HepG2 (cell line): ENCODE measurements at regions not wholly inside any gene's neighbourhood (a gene's known extent, or its start where the extent isn't known, plus 50 kb on each side); places are given as distances from the start of the nearest gene placed in this dataset.

Experiments used
- ATAC-seq: fragments of 200-7000 bp; cut with Tn5 transposase; 3 replicates; pipeline ENCODE4 v1.9.1; 2020; ENCODE audit warnings: mild to moderate bottlenecking, moderate library complexity
- BruUV-seq: library from RNA; stranded (reverse); fragments of 400-500 nt; replicated peaks from 2 replicates; lab custom pipeline; 2021; lab: Mats Ljungman, UMichigan
- CTCF ChIA-PET: fragments of 300-600 bp; formaldehyde crosslinking; extraction: SDS; loops from one replicate; lab custom pipeline; 2021; ENCODE audit warnings: low total read pairs, inconsistent platforms, low intra/inter-chr PET ratio; lab: Yijun Ruan, JAX
- POLR2A ChIA-PET: fragments of 350-600 bp; sonication (Branson Sonifier 250); formaldehyde crosslinking; loops from one replicate; lab custom pipeline; 2020; ENCODE audit warnings: antibody characterized with exemption, inconsistent platforms; lab: Yijun Ruan, JAX
- DNase-seq: peaks from one replicate; pipeline ENCODE4 v3.0.0-alpha.2; 2015; ENCODE audit warnings: low spot score
- FAIRE-seq: peaks from 3 replicates; lab custom pipeline; 2011; peaks lifted over from hg19 to GRCh38; lab: Jason Lieb, UNC
- H2AFZ ChIP-seq: one replicate; pipeline ENCODE4 v1.6.1; 2011; ENCODE audit warnings: low read length, inconsistent platforms
- H3K27ac ChIP-seq: fragments of 300-600 bp; 3 replicates; pipeline ENCODE4 v1.8.0; 2011; ENCODE audit warnings: mixed run types, mild to moderate bottlenecking, mixed read lengths, low read length, inconsistent platforms; ENCODE audit not compliant: insufficient read depth; ENCODE audit errors: extremely low read length
- H3K27me3 ChIP-seq, 2 experiments: fragments of 200-600 bp in 1 of 2; 2 replicates in 1 of 2; 3 replicates in 1 of 2; pipeline versions ENCODE4 v1.6.0 to v1.8.0; 2011; ENCODE audit warnings: low read length in 2 of 2, mild to moderate bottlenecking in 2 of 2, moderate library complexity in 2 of 2, inconsistent platforms in 1 of 2; ENCODE audit not compliant: insufficient read depth in 2 of 2, control insufficient read depth in 1 of 2
- H3K36me3 ChIP-seq, 2 experiments: fragments of 200-600 bp in 1 of 2; replicated peaks in 1 of 2; 2 replicates in 1 of 2; 3 replicates in 1 of 2; pipeline versions ENCODE4 v1.5.1 to v1.8.0; 2011; ENCODE audit warnings: low read length in 2 of 2, inconsistent platforms in 1 of 2; ENCODE audit not compliant: insufficient read depth in 2 of 2, control insufficient read depth in 1 of 2
- H3K4me1 ChIP-seq: 2 replicates; pipeline ENCODE4 v1.5.1; 2012; ENCODE audit warnings: low read length, inconsistent platforms; ENCODE audit not compliant: insufficient read depth
- H3K4me2 ChIP-seq: 2 replicates; pipeline ENCODE4 v1.6.0; 2011; ENCODE audit warnings: low read depth, low read length, inconsistent platforms
- H3K4me3 ChIP-seq, 3 experiments: fragments of 200-600 bp in 1 of 3; sonication (generic), shearing (Covaris generic) in 1 of 3; replicated peaks in 1 of 3; 2 replicates each; pipeline ENCODE4 v1.5.1; 2011 to 2016; ENCODE audit warnings: low read length in 3 of 3, inconsistent platforms in 2 of 3, low read depth in 2 of 3, mild to moderate bottlenecking in 2 of 3, control low read depth in 1 of 3, mixed read lengths in 1 of 3; ENCODE audit not compliant: insufficient read depth in 1 of 3
- H3K79me2 ChIP-seq: one replicate; pipeline ENCODE4 v1.6.1; 2011; ENCODE audit warnings: low read length, inconsistent platforms; ENCODE audit not compliant: insufficient read depth
- H3K9ac ChIP-seq: 2 replicates; pipeline ENCODE4 v1.6.0; 2011; ENCODE audit warnings: mild to moderate bottlenecking, low read depth, low read length, inconsistent platforms; ENCODE audit not compliant: insufficient read depth
- H3K9me3 ChIP-seq: 2 replicates; pipeline ENCODE4 v1.5.1; 2012; ENCODE audit warnings: mild to moderate bottlenecking, low read length
- H4K20me1 ChIP-seq: 2 replicates; pipeline ENCODE4 v1.6.0; 2011; ENCODE audit warnings: inconsistent platforms, mild to moderate bottlenecking, low read length, moderate library complexity; ENCODE audit not compliant: insufficient read depth
- CREM ChIP-seq, 2 experiments: sonication (generic) in 1 of 2; formaldehyde crosslinking in 1 of 2; IDR thresholded peaks; 2 replicates each; pipeline versions ENCODE4 v1.4.0 to v1.6.1; 2016 to 2020; ENCODE audit warnings: antibody characterized with exemption in 1 of 2, mild to moderate bottlenecking in 1 of 2, missing genetic modification reagents in 1 of 2
- PAXIP1 ChIP-seq: sonication (generic); formaldehyde crosslinking; conservative IDR thresholded peaks from 2 replicates; pipeline ENCODE4 v1.4.0; 2020; ENCODE audit warnings: mild to moderate bottlenecking, missing genetic modification reagents, moderate library complexity
- SIX1 ChIP-seq: sonication (generic); formaldehyde crosslinking; IDR thresholded peaks from 2 replicates; pipeline ENCODE4 v1.4.0; 2020; ENCODE audit warnings: missing genetic modification reagents, borderline replicate concordance
- ZNF251 ChIP-seq: sonication (generic); formaldehyde crosslinking; IDR thresholded peaks from 2 replicates; pipeline ENCODE4 v1.9.0; 2021; ENCODE audit warnings: mild to moderate bottlenecking, missing genetic modification reagents
- ZSCAN20 ChIP-seq: sonication (generic); formaldehyde crosslinking; IDR thresholded peaks from 2 replicates; pipeline ENCODE4 v1.4.0; 2020; ENCODE audit warnings: missing genetic modification reagents, mild to moderate bottlenecking, borderline replicate concordance
- WGBS: methylation state at CpG from one replicate; pipeline ENCODE4 v1.1.6; 2017; ENCODE audit warnings: low lambda C conversion rate; 5-methylcytosine and 5-hydroxymethylcytosine counted together
- in situ Hi-C: cut with HindIII; loops from 2 replicates; pipeline ENCODE4 v1.10.0; 2017; ENCODE audit warnings: low pct_unique_long_range_greater_than_20kb; ENCODE audit not compliant: extremely low pct_ligation_motif_present
- intact Hi-C: fragments of 100-400 bp; cut with micrococcal nuclease; formaldehyde crosslinking; loops from one replicate; pipeline ENCODE4 v1.10.0; 2022; ENCODE audit not compliant: unreplicated experiment
- TF ChIP-seq, protein P1 (sequence below): IDR thresholded peaks from 2 replicates; pipeline ENCODE4 v1.6.1; 2016; ENCODE audit warnings: missing genetic modification reagents, missing compliant biosample characterization
- TF ChIP-seq, protein P2 (sequence below): sonication (generic); formaldehyde crosslinking; IDR thresholded peaks from 2 replicates; pipeline ENCODE4 v1.4.0; 2020; ENCODE audit warnings: low read depth, mild to moderate bottlenecking, missing genetic modification reagents
- TF ChIP-seq, protein P3 (sequence below): sonication (generic); formaldehyde crosslinking; IDR thresholded peaks from 2 replicates; pipeline ENCODE4 v1.5.0; 2020; ENCODE audit warnings: missing genetic modification reagents

- in situ Hi-C loops, result no loop called here
- ATAC-seq (no peak), DNase-seq (no peak), FAIRE-seq (no peak)
- BruUV-seq, result no TSS peak
- H4K20me1 ChIP-seq, result no peaks in the 10 kb centered on the region
- no peak overlapping the region for H3K4me2 ChIP-seq
- no peak overlapping the region for H3K27ac ChIP-seq
- no peaks in the 10 kb centered on the region for H3K79me2 ChIP-seq
- peaks cover 16% of the 10 kb centered on the region for H3K9me3 ChIP-seq
- POLR2A ChIA-PET, result no interaction called here
- intact Hi-C loops, result no loop called here
- H3K9ac ChIP-seq, result no peak overlapping the region
- no peak overlapping the region for H2AFZ ChIP-seq
- CTCF ChIA-PET, result no interaction called here
- H3K4me1 ChIP-seq, result no peaks in the 10 kb centered on the region
- no peak for TF ChIP-seq ZNF251 (CRISPR knock-in tag)
- TF ChIP-seq, protein P1, sequence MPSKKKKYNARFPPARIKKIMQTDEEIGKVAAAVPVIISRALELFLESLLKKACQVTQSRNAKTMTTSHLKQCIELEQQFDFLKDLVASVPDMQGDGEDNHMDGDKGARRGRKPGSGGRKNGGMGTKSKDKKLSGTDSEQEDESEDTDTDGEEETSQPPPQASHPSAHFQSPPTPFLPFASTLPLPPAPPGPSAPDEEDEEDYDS (CRISPR knock-in tag), result no peak
- TF ChIP-seq ZSCAN20 (CRISPR knock-in tag), result no peak
- no peak for TF ChIP-seq PAXIP1 (CRISPR knock-in tag)
- no peak for TF ChIP-seq CREM (IDR thresholded peaks at IDR 0.05)
- TF ChIP-seq CREM (CRISPR knock-in tag; IDR thresholded peaks at IDR 0.05), result no peak
- TF ChIP-seq, protein P2, sequence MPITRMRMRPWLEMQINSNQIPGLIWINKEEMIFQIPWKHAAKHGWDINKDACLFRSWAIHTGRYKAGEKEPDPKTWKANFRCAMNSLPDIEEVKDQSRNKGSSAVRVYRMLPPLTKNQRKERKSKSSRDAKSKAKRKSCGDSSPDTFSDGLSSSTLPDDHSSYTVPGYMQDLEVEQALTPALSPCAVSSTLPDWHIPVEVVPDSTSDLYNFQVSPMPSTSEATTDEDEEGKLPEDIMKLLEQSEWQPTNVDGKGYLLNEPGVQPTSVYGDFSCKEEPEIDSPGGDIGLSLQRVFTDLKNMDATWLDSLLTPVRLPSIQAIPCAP, result no peak
- TF ChIP-seq, protein P3, sequence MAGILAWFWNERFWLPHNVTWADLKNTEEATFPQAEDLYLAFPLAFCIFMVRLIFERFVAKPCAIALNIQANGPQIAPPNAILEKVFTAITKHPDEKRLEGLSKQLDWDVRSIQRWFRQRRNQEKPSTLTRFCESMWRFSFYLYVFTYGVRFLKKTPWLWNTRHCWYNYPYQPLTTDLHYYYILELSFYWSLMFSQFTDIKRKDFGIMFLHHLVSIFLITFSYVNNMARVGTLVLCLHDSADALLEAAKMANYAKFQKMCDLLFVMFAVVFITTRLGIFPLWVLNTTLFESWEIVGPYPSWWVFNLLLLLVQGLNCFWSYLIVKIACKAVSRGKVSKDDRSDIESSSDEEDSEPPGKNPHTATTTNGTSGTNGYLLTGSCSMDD (CRISPR knock-in tag), result no peak
- TF ChIP-seq SIX1, result no peak
- WGBS, result 25% methylated on average over 7 of the region's 7 CpGs
- no peak overlapping the region for H3K4me3 ChIP-seq
- peaks cover 2 to 23% of the 10 kb centered on the region in 2 experiments; a peak in 2 of 5 replicates for H3K27me3 ChIP-seq
- no peaks in the 10 kb centered on the region for H3K36me3 ChIP-seq
Measured at GRCh38 chr6:170470734-170471133, 82.4 kb downstream of the PSMB1 start.
